Smooth muscle cell (in vitro differentiated cells): ENCODE measurements at regions not wholly inside any gene's neighbourhood (a gene's known extent, or its start where the extent isn't known, plus 50 kb on each side); places are given as distances from the start of the nearest gene placed in this dataset.

Source experiments
- DNase-seq: peaks from one replicate; lab custom pipeline; 2025; ENCODE audit not compliant: unreplicated experiment; lab: John Stamatoyannopoulos, UW
- H2AFZ ChIP-seq: fragments of 200-600 bp; sonication (generic); 2 replicates; pipeline ENCODE4 v1.6.0; 2016; ENCODE audit warnings: antibody characterized with exemption, low read depth, mild to moderate bottlenecking
- H3F3A ChIP-seq: fragments of 200-600 bp; sonication (generic); 2 replicates; pipeline ENCODE4 v1.6.0; 2017; ENCODE audit warnings: antibody characterized with exemption, low read depth
- H3K27ac ChIP-seq: fragments of 200-600 bp; sonication (generic); 2 replicates; pipeline ENCODE4 v1.5.1; 2016; ENCODE audit warnings: low read depth, mild to moderate bottlenecking
- H3K27me3 ChIP-seq: fragments of 200-600 bp; sonication (generic); 2 replicates; pipeline ENCODE4 v1.6.1; 2016; ENCODE audit warnings: low read depth, mild to moderate bottlenecking
- H3K36me3 ChIP-seq: fragments of 200-600 bp; sonication (generic); 2 replicates; pipeline ENCODE4 v1.5.1; 2016; ENCODE audit warnings: low read depth
- H3K4me1 ChIP-seq: fragments of 200-600 bp; sonication (generic); 2 replicates; pipeline ENCODE4 v1.5.1; 2016; ENCODE audit warnings: low read depth
- H3K4me2 ChIP-seq: fragments of 200-600 bp; sonication (generic); 2 replicates; pipeline ENCODE4 v1.6.0; 2016; ENCODE audit warnings: mild to moderate bottlenecking
- H3K4me3 ChIP-seq: fragments of 200-600 bp; sonication (generic); 2 replicates; pipeline ENCODE4 v1.5.1; 2016; ENCODE audit warnings: mild to moderate bottlenecking
- H3K79me2 ChIP-seq: fragments of 200-600 bp; sonication (generic); 2 replicates; pipeline ENCODE4 v1.6.0; 2016; ENCODE audit warnings: low read depth, mild to moderate bottlenecking
- H3K9ac ChIP-seq: fragments of 200-600 bp; sonication (generic); 2 replicates; pipeline ENCODE4 v1.6.0; 2016; ENCODE audit warnings: low read depth
- H3K9me3 ChIP-seq: fragments of 200-600 bp; sonication (generic); replicated peaks from 2 replicates; pipeline ENCODE4 v1.5.1; 2016; ENCODE audit warnings: low read depth
- H4K20me1 ChIP-seq: fragments of 200-600 bp; sonication (generic); 2 replicates; pipeline ENCODE4 v1.6.0; 2016; ENCODE audit warnings: low read depth
- WGBS: methylation state at CpG from one replicate; pipeline ENCODE4 v1.1.7; 2016; ENCODE audit warnings: low lambda C conversion rate; 5-methylcytosine and 5-hydroxymethylcytosine counted together
- TF ChIP-seq, protein P1 (sequence below): fragments of 200-600 bp; sonication (generic); IDR thresholded peaks from 2 replicates; pipeline ENCODE4 v1.5.1; 2017; ENCODE audit warnings: borderline replicate concordance, mild to moderate bottlenecking, antibody characterized with exemption; ENCODE audit not compliant: insufficient read depth, poor library complexity, severe bottlenecking

GRCh38 chr9:20269620-20270019, 352.7 kb downstream of the MLLT3 start:
- Histone ChIP-seq H3K36me3 (no peaks in the 10 kb centered on the region), H3F3A (no peaks in the 10 kb centered on the region), H3K9ac (no peak overlapping the region), H3K4me3 (no peak overlapping the region), H3K27ac (no peak overlapping the region), H3K27me3 (no peaks in the 10 kb centered on the region), H3K4me1 (peaks cover 10% of the 10 kb centered on the region), H3K79me2 (no peaks in the 10 kb centered on the region), H4K20me1 (no peaks in the 10 kb centered on the region), H3K9me3 (no peaks in the 10 kb centered on the region), H2AFZ (no peak overlapping the region), H3K4me2 (no peak overlapping the region)
- TF ChIP-seq, protein P1, sequence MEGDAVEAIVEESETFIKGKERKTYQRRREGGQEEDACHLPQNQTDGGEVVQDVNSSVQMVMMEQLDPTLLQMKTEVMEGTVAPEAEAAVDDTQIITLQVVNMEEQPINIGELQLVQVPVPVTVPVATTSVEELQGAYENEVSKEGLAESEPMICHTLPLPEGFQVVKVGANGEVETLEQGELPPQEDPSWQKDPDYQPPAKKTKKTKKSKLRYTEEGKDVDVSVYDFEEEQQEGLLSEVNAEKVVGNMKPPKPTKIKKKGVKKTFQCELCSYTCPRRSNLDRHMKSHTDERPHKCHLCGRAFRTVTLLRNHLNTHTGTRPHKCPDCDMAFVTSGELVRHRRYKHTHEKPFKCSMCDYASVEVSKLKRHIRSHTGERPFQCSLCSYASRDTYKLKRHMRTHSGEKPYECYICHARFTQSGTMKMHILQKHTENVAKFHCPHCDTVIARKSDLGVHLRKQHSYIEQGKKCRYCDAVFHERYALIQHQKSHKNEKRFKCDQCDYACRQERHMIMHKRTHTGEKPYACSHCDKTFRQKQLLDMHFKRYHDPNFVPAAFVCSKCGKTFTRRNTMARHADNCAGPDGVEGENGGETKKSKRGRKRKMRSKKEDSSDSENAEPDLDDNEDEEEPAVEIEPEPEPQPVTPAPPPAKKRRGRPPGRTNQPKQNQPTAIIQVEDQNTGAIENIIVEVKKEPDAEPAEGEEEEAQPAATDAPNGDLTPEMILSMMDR = no peak
- 98% methylated on average over 2 of the region's 2 CpGs for WGBS
- no peak for DNase-seq

DNA sequence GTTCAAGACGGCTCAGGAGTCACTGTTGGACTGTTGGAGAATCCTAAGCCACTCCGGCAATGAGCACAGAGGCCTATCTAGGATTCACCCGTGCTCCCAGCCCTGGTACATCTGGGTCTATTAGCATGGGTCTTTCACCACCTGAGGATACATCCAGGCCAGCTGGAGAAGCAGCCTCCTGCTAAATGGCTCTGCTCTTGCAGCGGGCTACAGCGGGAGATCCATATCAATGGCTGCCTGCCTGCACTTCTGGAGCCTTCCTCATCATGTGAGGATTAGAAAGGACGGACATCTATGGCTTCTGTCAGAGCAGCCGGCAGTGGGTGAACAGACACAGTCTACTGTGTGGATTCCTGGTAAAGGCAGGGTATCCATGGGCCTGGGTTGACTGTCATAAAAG, 357.4 kb downstream of the MLLT3 start:
- Histone ChIP-seq H3F3A (no peaks in the 10 kb centered on the region), H3K9me3 (no peaks in the 10 kb centered on the region), H3K36me3 (no peaks in the 10 kb centered on the region), H3K4me1 (no peaks in the 10 kb centered on the region), H3K27me3 (no peaks in the 10 kb centered on the region), H3K79me2 (no peaks in the 10 kb centered on the region), H3K27ac (no peak overlapping the region), H2AFZ (no peak overlapping the region), H3K4me3 (no peak overlapping the region), H4K20me1 (no peaks in the 10 kb centered on the region), H3K9ac (no peak overlapping the region), H3K4me2 (no peak overlapping the region)
- WGBS = 75% methylated on average over 7 of the region's 7 CpGs
- TF ChIP-seq, protein P1 = no peak
- DNase-seq = no peak

DNA sequence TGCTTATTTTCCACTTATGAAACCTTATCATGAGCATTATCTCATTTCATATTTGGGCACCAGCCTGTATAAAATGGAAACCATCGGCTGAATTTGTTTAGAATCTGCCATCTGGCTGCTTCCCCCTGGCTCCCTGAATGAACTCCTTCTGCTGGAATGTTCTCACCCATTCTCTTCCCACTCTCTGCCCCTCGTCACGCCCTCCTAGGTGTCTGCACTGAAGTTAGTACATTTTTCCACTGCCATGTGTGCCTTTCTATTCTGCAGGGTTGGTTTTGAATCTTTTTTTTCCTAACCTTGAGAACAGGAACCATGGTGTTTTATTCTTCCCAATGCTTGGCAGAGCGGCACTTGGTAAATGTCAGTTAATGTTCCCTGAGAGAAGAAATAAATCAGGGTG, 359.7 kb downstream of the MLLT3 start:
- Histone ChIP-seq H3K9me3 (no peaks in the 10 kb centered on the region), H3F3A (no peaks in the 10 kb centered on the region), H3K27ac (no peak overlapping the region), H3K9ac (no peak overlapping the region), H3K4me2 (no peak overlapping the region), H3K4me3 (no peak overlapping the region), H2AFZ (no peak overlapping the region), H3K36me3 (no peaks in the 10 kb centered on the region), H3K27me3 (no peaks in the 10 kb centered on the region), H4K20me1 (no peaks in the 10 kb centered on the region), H3K4me1 (no peaks in the 10 kb centered on the region), H3K79me2 (no peaks in the 10 kb centered on the region)
- TF ChIP-seq, protein P1 = no peak
- WGBS = 85% methylated on average over 4 of the region's 4 CpGs
- DNase-seq = no peak

GRCh38 chr9:20256284-20256948, 365.9 kb downstream of the MLLT3 start:
- Histone ChIP-seq H3K9me3 (no peaks in the 10 kb centered on the region), H3K4me3 (no peak overlapping the region), H3F3A (no peaks in the 10 kb centered on the region), H3K4me1 (no peaks in the 10 kb centered on the region), H3K27ac (no peak overlapping the region), H2AFZ (no peak overlapping the region), H4K20me1 (no peaks in the 10 kb centered on the region), H3K27me3 (no peaks in the 10 kb centered on the region), H3K79me2 (no peaks in the 10 kb centered on the region), H3K4me2 (no peak overlapping the region), H3K9ac (no peak overlapping the region), H3K36me3 (no peaks in the 10 kb centered on the region)
- 68% methylated on average over 1 of the region's 1 CpG for WGBS
- DNase-seq = no peak
- TF ChIP-seq, protein P1 = no peak
